ENCODE measurements at regions not wholly inside any gene's neighbourhood (a gene's known extent, or its start where the extent isn't known, plus 50 kb on each side); places are given as distances from the start of the nearest gene placed in this dataset. TPM values are rescaled to one million over a fixed set of nuclear protein-coding genes. Genes with fewer than 3 reads are reported as not detected.

DNA sequence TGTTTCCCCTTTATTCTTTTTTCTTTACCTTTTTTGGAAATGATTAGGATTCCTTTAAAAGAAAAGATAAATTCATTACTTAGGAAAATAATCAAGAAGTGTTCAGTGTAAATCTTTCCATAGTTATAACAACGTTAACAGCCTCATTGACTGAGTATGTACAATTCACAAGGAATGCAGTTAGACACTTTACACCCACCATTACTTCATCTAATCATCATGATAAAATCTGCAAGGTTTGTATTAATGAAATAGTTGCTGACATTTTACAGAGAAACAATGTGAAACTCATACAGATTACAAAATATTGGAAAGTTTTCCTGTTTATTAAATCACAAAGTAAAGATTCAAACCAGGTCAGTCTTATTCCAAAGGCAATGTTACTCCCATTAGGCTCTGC, 59.3 kb upstream of the NEGR1 start:
- Histone ChIP-seq H3K4me2 (replicated peaks; ENCODE audit: extremely low read depth, low read length, poor library complexity, severe bottlenecking) (no peak overlapping the region), H3K36me3 (replicated peaks in 1 of 2; ENCODE audit: control insufficient read depth in 1 of 2, insufficient read depth in 2 of 2, low read length in 2 of 2) (no peaks in the 10 kb centered on the region), H2AFZ (ENCODE audit: insufficient read depth, low read depth, low read length, poor library complexity, severe bottlenecking) (no peak overlapping the region), H3K27me3 (ENCODE audit: control insufficient read depth in 2 of 2, insufficient read depth in 2 of 2, low read length in 2 of 2) (no peaks in the 10 kb centered on the region), H3K79me2 (ENCODE audit: insufficient read depth, low read length) (no peaks in the 10 kb centered on the region), H3K27ac (ENCODE audit: low read depth in 1 of 2, low read length in 2 of 2) (no peak overlapping the region), H3K4me3 (replicated peaks in 1 of 3; ENCODE audit: low read depth in 2 of 3, low read length in 3 of 3) (no peak overlapping the region), H3K4me1 (ENCODE audit: control insufficient read depth in 1 of 2, insufficient read depth in 2 of 2, low read length in 2 of 2) (no peaks in the 10 kb centered on the region), H3K9ac (ENCODE audit: insufficient read depth, low read length, poor library complexity, severe bottlenecking) (no peak overlapping the region), H4K20me1 (ENCODE audit: insufficient read depth, low read length) (no peaks in the 10 kb centered on the region), H3K9me3 (replicated peaks in 1 of 2; ENCODE audit: control insufficient read depth in 1 of 2, insufficient read depth in 1 of 2, low read length in 2 of 2) (no peaks in the 10 kb centered on the region)
- peaks cover 0 to 10% (median 0%) of the 10 kb centered on the region in 7 donors for H3K9me3 Mint-ChIP-seq
- H3K27ac Mint-ChIP-seq = no peak overlapping the region
- H3K4me1 Mint-ChIP-seq = peaks cover 2% of the 10 kb centered on the region
- TF ChIP-seq, protein P1, sequence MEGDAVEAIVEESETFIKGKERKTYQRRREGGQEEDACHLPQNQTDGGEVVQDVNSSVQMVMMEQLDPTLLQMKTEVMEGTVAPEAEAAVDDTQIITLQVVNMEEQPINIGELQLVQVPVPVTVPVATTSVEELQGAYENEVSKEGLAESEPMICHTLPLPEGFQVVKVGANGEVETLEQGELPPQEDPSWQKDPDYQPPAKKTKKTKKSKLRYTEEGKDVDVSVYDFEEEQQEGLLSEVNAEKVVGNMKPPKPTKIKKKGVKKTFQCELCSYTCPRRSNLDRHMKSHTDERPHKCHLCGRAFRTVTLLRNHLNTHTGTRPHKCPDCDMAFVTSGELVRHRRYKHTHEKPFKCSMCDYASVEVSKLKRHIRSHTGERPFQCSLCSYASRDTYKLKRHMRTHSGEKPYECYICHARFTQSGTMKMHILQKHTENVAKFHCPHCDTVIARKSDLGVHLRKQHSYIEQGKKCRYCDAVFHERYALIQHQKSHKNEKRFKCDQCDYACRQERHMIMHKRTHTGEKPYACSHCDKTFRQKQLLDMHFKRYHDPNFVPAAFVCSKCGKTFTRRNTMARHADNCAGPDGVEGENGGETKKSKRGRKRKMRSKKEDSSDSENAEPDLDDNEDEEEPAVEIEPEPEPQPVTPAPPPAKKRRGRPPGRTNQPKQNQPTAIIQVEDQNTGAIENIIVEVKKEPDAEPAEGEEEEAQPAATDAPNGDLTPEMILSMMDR (IDR thresholded peaks at IDR 0.05) = no peak
- WGBS (ENCODE audit: insufficient coverage) = no CpG with 5 or more reads among the region's 1 CpG
- intact Hi-C loops (cut with micrococcal nuclease) = no loop called here
- DNase-seq = no peak
- H3K4me3 Mint-ChIP-seq = no peak overlapping the region
- no peaks in the 10 kb centered on the region for H3K36me3 Mint-ChIP-seq
- H3K27me3 Mint-ChIP-seq (ENCODE audit: low read depth in 3 of 3) = no peaks in the 10 kb centered on the region

DNA sequence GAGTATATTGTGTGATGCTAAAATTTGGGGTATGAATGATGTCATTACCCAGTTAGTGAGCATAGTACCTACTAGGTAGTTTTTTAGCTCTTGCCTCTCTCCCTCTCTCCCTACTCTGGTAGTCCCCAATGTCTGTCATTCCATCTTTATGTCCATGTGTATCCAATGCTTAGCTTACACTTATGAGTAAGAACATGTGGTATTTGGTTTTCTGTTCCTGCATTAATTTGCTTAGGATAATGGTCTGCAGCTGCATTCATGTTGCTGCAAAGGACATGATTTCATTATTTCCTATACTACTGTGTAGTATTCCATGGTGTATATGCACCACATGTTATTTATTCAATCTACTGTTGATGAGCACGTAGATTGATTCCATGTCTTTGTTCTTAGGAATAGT, 54.4 kb upstream of the NEGR1 start:
- no peak overlapping the region for H3K4me2 ChIP-seq (replicated peaks; ENCODE audit: extremely low read depth, low read length, poor library complexity, severe bottlenecking)
- no peak overlapping the region for H3K4me3 Mint-ChIP-seq
- no peaks in the 10 kb centered on the region for H3K27me3 Mint-ChIP-seq (ENCODE audit: low read depth in 3 of 3)
- H3K27ac ChIP-seq (ENCODE audit: low read depth in 1 of 2, low read length in 2 of 2) = no peak overlapping the region
- intact Hi-C loops (cut with micrococcal nuclease) = no loop called here
- H3K4me3 ChIP-seq (replicated peaks in 1 of 3; ENCODE audit: low read depth in 2 of 3, low read length in 3 of 3) = no peak overlapping the region
- no peaks in the 10 kb centered on the region for H3K9me3 ChIP-seq (replicated peaks in 1 of 2; ENCODE audit: control insufficient read depth in 1 of 2, insufficient read depth in 1 of 2, low read length in 2 of 2)
- TF ChIP-seq, protein P1 (IDR thresholded peaks at IDR 0.05) = no peak
- H4K20me1 ChIP-seq (ENCODE audit: insufficient read depth, low read length) = no peaks in the 10 kb centered on the region
- WGBS (ENCODE audit: insufficient coverage) = no CpG with 5 or more reads among the region's 1 CpG
- no peak overlapping the region for H3K27ac Mint-ChIP-seq
- H3K27me3 ChIP-seq (ENCODE audit: control insufficient read depth in 2 of 2, insufficient read depth in 2 of 2, low read length in 2 of 2) = no peaks in the 10 kb centered on the region
- no peaks in the 10 kb centered on the region for H3K36me3 ChIP-seq (replicated peaks in 1 of 2; ENCODE audit: control insufficient read depth in 1 of 2, insufficient read depth in 2 of 2, low read length in 2 of 2)
- no peaks in the 10 kb centered on the region for H3K4me1 Mint-ChIP-seq
- H3K79me2 ChIP-seq (ENCODE audit: insufficient read depth, low read length) = no peaks in the 10 kb centered on the region
- H3K36me3 Mint-ChIP-seq = no peaks in the 10 kb centered on the region
- peaks cover 0 to 7% (median 0%) of the 10 kb centered on the region in 7 donors for H3K9me3 Mint-ChIP-seq
- no peak for DNase-seq
- H2AFZ ChIP-seq (ENCODE audit: insufficient read depth, low read depth, low read length, poor library complexity, severe bottlenecking) = no peak overlapping the region
- H3K4me1 ChIP-seq (ENCODE audit: control insufficient read depth in 1 of 2, insufficient read depth in 2 of 2, low read length in 2 of 2) = no peaks in the 10 kb centered on the region
- H3K9ac ChIP-seq (ENCODE audit: insufficient read depth, low read length, poor library complexity, severe bottlenecking) = no peak overlapping the region

Small RNA genes in the stretch of these regions (small RNA-seq; reads per million reads assigned to genes)
- not detected for gene RN7SKP19 (ENCODE audit: insufficient read length, low read depth)
- not detected for gene RNA5SP50 (ENCODE audit: insufficient read length, low read depth)
- not detected for gene RNU4ATAC8P (ENCODE audit: insufficient read length, low read depth)
- not detected for gene RNU6-1246P (ENCODE audit: insufficient read length, low read depth)
